PC-9 (cell line): ENCODE measurements at regions not wholly inside any gene's neighbourhood (a gene's known extent, or its start where the extent isn't known, plus 50 kb on each side); places are given as distances from the start of the nearest gene placed in this dataset.

Experiments used
- BruUV-seq: library from RNA; stranded (reverse); fragments of 400-500 nt; replicated peaks from 2 replicates; lab custom pipeline; 2021; lab: Mats Ljungman, UMichigan
- CTCF ChIA-PET: fragments of 300-600 bp; sonication (Branson Sonifier 250); formaldehyde crosslinking; loops from one replicate; lab custom pipeline; 2022; ENCODE audit warnings: antibody characterized with exemption; lab: Charles Lee
- POLR2A ChIA-PET: fragments of 300-600 bp; sonication (Branson Sonifier 250); formaldehyde crosslinking; loops from one replicate; lab custom pipeline; 2022; ENCODE audit warnings: antibody characterized with exemption; ENCODE audit not compliant: unreplicated experiment; lab: Charles Lee
- DNase-seq, 2 experiments: peaks; one replicate each; pipeline versions ENCODE4 v3.0.0 to v3.0.0-alpha.2; 2015 to 2022; ENCODE audit warnings: mixed read lengths in 1 of 2
- H2AFZ ChIP-seq: fragments of 200-600 bp; sonication (generic); 2 replicates; pipeline ENCODE4 v1.8.1; 2017; ENCODE audit warnings: antibody characterized with exemption
- H3F3A ChIP-seq: fragments of 200-600 bp; sonication (generic); 2 replicates; pipeline ENCODE4 v1.8.1; 2017; ENCODE audit warnings: antibody characterized with exemption, mild to moderate bottlenecking, low read depth; ENCODE audit not compliant: insufficient read depth
- H3K27ac ChIP-seq: fragments of 200-600 bp; sonication (generic); 2 replicates; pipeline ENCODE4 v1.6.1; 2016; ENCODE audit warnings: mixed run types
- H3K27me3 ChIP-seq: fragments of 200-600 bp; sonication (generic); 2 replicates; pipeline ENCODE4 v1.6.1; 2016; ENCODE audit warnings: low read depth, mixed run types; ENCODE audit not compliant: insufficient read depth
- H3K36me3 ChIP-seq: fragments of 200-600 bp; sonication (generic); 2 replicates; pipeline ENCODE4 v1.6.1; 2016; ENCODE audit warnings: low read depth, mixed run types
- H3K4me1 ChIP-seq: fragments of 200-600 bp; sonication (generic); replicated peaks from 2 replicates; pipeline ENCODE4 v1.6.1; 2016; ENCODE audit warnings: mixed run types; ENCODE audit not compliant: insufficient read depth
- H3K4me2 ChIP-seq: fragments of 200-600 bp; sonication (generic); 2 replicates; pipeline ENCODE4 v1.6.1; 2017; ENCODE audit warnings: mixed run types
- H3K4me3 ChIP-seq: fragments of 200-600 bp; sonication (generic); 2 replicates; pipeline ENCODE4 v1.6.1; 2016; ENCODE audit warnings: mixed run types
- H3K79me2 ChIP-seq: fragments of 200-600 bp; sonication (generic); 2 replicates; pipeline ENCODE4 v1.6.1; 2017; ENCODE audit warnings: low read depth, mixed run types
- H3K9me2 ChIP-seq: fragments of 200-600 bp; sonication (generic); 2 replicates; pipeline ENCODE4 v1.8.1; 2017; ENCODE audit warnings: mild to moderate bottlenecking; ENCODE audit not compliant: insufficient read depth
- H3K9me3 ChIP-seq: fragments of 200-600 bp; sonication (generic); 2 replicates; pipeline ENCODE4 v1.8.1; 2016; ENCODE audit warnings: low read depth; ENCODE audit not compliant: insufficient read depth
- H4K20me1 ChIP-seq: fragments of 200-600 bp; sonication (generic); 2 replicates; pipeline ENCODE4 v1.8.1; 2017; ENCODE audit not compliant: insufficient read depth
- CTCF ChIP-seq: fragments of 200-600 bp; sonication (generic); conservative IDR thresholded peaks from 2 replicates; pipeline ENCODE4 v1.6.1; 2017; ENCODE audit warnings: mixed run types, antibody characterized with exemption, mild to moderate bottlenecking, moderate library complexity
- EZH2 ChIP-seq: fragments of 200-600 bp; sonication (generic); IDR thresholded peaks from 2 replicates; pipeline ENCODE4 v1.8.0; 2017; ENCODE audit warnings: antibody characterized with exemption, low read depth
- intact Hi-C: fragments of 100-400 bp; cut with micrococcal nuclease; formaldehyde crosslinking; loops from one replicate; pipeline ENCODE4 v1.10.0; 2022; ENCODE audit not compliant: unreplicated experiment

- peaks cover 4% of the 10 kb centered on the region; the same call in 1 of the 2 replicates for H3F3A ChIP-seq
- BruUV-seq, result no TSS peak
- H3K4me2 ChIP-seq, result no peak overlapping the region
- H3K27ac ChIP-seq, result no peak overlapping the region
- H3K4me1 ChIP-seq, result peaks cover under 1% of the 10 kb centered on the region; the same call in 1 of the 2 replicates
- H3K9me3 ChIP-seq, result no peaks in the 10 kb centered on the region
- no peaks in the 10 kb centered on the region for H3K9me2 ChIP-seq
- DNase-seq, result no peak
- no peaks in the 10 kb centered on the region for H3K36me3 ChIP-seq
- H3K27me3 ChIP-seq, result no peaks in the 10 kb centered on the region
- H4K20me1 ChIP-seq, result no peaks in the 10 kb centered on the region
- TF ChIP-seq EZH2, result no peak
- TF ChIP-seq CTCF, result no peak
- ChIA-PET POLR2A (no interaction called here), CTCF (no interaction called here)
- intact Hi-C loops, result no loop called here
- no peak overlapping the region for H3K4me3 ChIP-seq
- H3K79me2 ChIP-seq, result no peaks in the 10 kb centered on the region
- no peak overlapping the region for H2AFZ ChIP-seq
Observed at GRCh38 chr20:1792274-1792673, 102.9 kb upstream of the SIRPA start.

GRCh38 chr20:1790386-1790785 is 104.8 kb upstream of the SIRPA start:
- Histone ChIP-seq H3K4me3 (no peak overlapping the region), H3K79me2 (no peaks in the 10 kb centered on the region), H3K9me3 (no peaks in the 10 kb centered on the region), H2AFZ (no peak overlapping the region), H3K36me3 (no peaks in the 10 kb centered on the region), H3F3A (no peaks in the 10 kb centered on the region), H3K4me2 (no peak overlapping the region), H4K20me1 (no peaks in the 10 kb centered on the region), H3K4me1 (no peaks in the 10 kb centered on the region), H3K27me3 (no peaks in the 10 kb centered on the region), H3K9me2 (no peaks in the 10 kb centered on the region), H3K27ac (no peak overlapping the region)
- intact Hi-C loops, result no loop called here
- ChIA-PET CTCF (no interaction called here), POLR2A (interaction anchor here (0.6 kb wide), 1 partner anchor 11 kb away, joined by 4 read pairs; no protein-coding TSS in a partner anchor)
- TF ChIP-seq CTCF, result no peak
- TF ChIP-seq EZH2, result no peak
- no peak for DNase-seq
- BruUV-seq, result no TSS peak

GRCh38 chr20:1788044-1788443 is 107.2 kb upstream of the SIRPA start:
- ChIA-PET POLR2A (no interaction called here), CTCF (no interaction called here)
- no peaks in the 10 kb centered on the region for H3K36me3 ChIP-seq
- no peaks in the 10 kb centered on the region for H3F3A ChIP-seq
- intact Hi-C loops, result no loop called here
- no peak overlapping the region for H3K4me2 ChIP-seq
- H4K20me1 ChIP-seq, result no peaks in the 10 kb centered on the region
- BruUV-seq, result no TSS peak
- no peak overlapping the region for H3K27ac ChIP-seq
- no peaks in the 10 kb centered on the region for H3K79me2 ChIP-seq
- H3K9me2 ChIP-seq, result no peaks in the 10 kb centered on the region
- H3K4me1 ChIP-seq, result no peaks in the 10 kb centered on the region
- TF ChIP-seq EZH2 (no peak), CTCF (no peak)
- no peaks in the 10 kb centered on the region for H3K9me3 ChIP-seq
- no peaks in the 10 kb centered on the region for H3K27me3 ChIP-seq
- DNase-seq, result no peak
- no peak overlapping the region for H2AFZ ChIP-seq
- H3K4me3 ChIP-seq, result no peak overlapping the region
